Germinal center (tissue), 1 donor: ENCODE measurements at regions not wholly inside any gene's neighbourhood (a gene's known extent, or its start where the extent isn't known, plus 50 kb on each side); places are given as distances from the start of the nearest gene placed in this dataset.

ENCODE experiments used
- DNase-seq: peaks from one replicate; pipeline ENCODE4 v3.0.0; 2012; ENCODE audit warnings: mixed read lengths, low spot score

DNA sequence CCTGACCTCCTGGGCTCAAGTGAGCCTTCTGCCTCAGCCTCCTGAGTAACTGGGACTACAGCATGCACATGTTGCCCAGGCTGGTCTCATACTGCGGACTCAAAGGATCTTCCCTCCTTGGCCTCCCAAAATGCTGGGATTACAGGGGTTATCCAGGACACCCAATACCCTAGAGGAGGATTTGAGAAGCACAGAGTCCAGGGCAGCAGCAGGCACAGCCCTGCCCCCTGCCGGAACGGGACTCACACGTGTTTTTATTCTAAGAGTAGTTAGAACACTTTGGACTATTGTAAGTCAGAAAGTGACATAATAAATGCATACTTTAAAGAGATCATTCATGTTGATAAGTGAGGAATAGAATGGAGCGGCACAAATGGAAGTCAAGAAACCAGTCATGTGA, 80.2 kb downstream of the C6orf118 start:
- DNase-seq = no peak

GRCh38 chr6:165227644-165228329, 81.6 kb downstream of the C6orf118 start:
- no peak for DNase-seq

DNA sequence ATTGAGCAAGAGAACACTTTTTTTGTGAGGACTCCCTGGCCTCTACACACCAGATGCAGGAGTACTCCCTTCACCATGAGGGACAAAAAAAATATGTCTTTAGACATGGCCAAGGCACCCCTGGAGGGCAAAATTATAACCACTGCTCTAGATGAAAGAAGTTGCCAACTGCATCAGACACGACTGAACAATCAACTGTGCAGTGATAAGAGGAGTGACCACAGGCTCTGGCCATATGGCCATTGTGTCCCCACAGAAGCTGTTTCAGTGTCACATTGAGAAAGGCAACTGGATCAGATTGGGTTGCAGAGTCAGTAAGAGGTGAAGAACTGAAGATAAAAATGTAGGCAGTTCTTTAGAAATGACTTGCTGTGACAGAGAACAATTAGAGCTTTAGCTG, 85.7 kb downstream of the C6orf118 start:
- DNase-seq = no peak

DNA sequence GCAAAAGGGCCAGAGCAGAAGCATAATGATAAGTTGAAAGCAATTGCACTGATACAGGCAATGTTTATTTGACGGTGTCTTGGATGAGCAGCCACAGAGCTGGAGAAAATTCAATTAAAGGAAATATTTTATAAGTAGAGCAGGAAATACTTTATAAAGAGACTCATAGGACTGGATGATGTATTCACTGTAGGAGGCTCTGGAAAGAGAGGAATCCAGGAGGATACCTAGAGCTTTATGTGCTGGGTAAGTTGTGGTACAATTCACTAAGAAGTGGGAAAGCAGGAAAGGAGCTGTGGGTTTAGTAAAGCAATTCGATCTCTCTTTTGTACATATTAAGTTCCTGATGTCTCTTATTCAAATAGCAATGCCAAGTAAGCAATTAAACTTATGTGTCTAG, 86.3 kb downstream of the C6orf118 start:
- no peak for DNase-seq

GRCh38 chr6:165222315-165223025, 86.9 kb downstream of the C6orf118 start:
- no peak for DNase-seq

DNA sequence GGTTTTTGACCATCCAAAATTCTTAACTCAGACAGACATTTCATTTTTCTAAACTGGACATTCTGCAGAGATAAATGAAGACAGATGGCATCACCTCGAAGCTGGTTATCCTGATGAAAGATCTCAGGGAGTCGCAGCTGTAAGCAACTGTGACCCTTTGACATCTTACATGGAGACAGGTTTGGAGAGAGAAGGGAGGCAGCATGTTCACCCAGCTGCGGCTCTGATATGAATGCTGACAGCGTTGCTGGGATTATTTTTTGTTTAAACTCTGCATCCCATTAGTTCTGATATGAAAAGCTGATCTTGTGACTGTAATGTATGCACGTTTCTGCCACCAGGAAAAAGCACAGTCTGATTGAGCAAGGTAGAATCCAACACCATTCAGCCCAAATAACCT, 89.4 kb downstream of the C6orf118 start:
- no peak for DNase-seq

DNA sequence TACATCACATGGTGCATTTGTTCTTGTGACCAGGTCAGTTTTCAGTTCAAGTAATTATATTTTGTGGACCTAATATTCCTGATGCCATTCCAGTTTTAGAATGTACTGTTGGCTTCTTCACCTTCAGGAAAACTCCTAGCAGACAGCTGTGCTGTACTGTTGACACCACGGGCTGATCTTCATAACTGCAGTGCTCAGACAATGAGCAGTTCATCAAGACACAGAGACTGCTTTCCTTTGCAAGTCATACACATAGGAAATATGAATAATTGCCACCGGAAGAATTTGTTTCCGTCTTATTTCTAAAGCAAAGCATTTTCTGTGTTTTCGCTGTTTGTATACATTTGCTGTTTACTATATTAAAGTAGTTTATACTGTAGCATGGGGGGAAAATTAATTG, 89.8 kb downstream of the C6orf118 start:
- DNase-seq = no peak

DNA sequence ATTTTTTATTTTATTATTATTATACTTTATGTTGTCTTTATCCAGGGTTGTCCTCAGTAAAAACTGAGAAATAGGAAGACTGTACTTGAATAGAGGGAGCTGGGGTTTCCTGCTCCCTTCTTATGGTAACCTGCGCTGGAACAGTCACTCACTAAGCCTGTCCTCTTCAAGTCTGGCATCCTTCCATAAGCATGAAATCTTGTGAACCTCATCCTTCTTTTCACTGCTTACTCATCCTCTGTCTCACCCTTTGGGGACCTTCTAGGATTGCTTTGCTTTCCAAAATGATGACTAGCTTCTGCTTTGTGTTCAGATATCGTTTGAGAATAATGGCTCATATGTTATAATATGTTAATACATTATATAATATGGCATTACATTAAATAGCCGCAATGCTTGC, 90.6 kb downstream of the C6orf118 start:
- no peak for DNase-seq

- DNase-seq = no peak
Observed at GRCh38 chr6:165206798-165207197, 102.6 kb downstream of the C6orf118 start.

GRCh38 chr6:165205632-165206031, 103.8 kb downstream of the C6orf118 start:
- no peak for DNase-seq

- no peak for DNase-seq
Observed at GRCh38 chr6:165204807-165205545, 104.4 kb downstream of the C6orf118 start.

DNA sequence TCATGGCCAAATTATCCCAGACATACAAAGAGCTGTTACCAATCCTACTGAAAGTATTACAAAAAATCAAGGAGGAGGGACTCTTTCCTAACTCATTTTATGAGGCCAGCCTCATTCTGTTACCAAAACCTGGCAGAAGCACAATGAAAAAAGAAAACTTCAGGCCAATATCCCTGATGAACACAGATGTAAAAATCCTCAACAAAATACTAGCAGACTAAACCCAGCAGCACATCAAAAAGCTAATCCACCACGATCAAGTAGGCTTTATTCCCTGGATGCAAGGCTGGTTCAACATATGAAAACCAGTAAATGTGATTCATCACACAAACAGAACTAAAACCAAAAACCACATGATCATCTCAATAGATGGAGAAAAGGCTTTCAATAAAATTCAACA, 109.2 kb downstream of the C6orf118 start:
- DNase-seq = no peak

DNA sequence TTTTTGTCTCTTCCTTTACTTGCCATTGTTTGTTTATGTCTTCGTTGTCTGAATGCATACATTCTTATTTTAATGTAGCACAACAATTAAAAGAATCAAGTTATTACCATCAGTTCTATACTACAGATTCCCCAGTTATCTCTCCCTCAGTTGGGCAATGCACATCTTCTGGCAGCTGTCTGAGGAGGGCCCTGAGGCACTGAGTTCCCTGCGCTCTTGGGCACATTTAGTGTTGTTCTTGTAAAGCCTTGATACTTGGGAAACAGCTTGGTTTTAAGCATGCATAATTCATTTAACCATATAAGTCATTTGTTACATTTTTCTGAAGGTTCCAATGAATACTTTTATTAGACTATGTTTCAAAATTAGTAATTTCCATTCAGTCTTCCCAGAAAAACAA, 117.9 kb downstream of the C6orf118 start:
- no peak for DNase-seq

GRCh38 chr6:165186441-165187205, 122.8 kb downstream of the C6orf118 start:
- DNase-seq = no peak

DNA sequence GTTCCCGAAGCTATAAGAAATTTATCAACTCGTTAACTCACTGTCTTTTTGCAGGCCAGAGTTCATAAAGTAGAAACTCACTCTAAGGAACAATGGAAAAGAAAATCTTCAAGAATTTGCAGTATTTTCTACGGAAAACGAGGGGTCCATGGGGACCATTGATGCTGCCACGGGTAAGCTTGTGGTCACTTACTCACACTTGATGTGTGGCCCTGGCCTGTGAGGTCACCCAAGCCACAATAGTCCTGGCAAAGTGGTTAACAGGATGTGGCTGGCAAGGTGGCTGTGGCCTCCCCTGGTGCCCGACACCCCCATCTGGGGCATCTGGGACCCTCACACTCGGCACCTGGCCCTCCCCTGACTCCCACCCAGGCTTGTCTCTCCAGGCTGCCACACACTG, 123.4 kb downstream of the C6orf118 start:
- no peak for DNase-seq

GRCh38 chr6:165184192-165184979, 125.0 kb downstream of the C6orf118 start:
- DNase-seq = no peak

DNA sequence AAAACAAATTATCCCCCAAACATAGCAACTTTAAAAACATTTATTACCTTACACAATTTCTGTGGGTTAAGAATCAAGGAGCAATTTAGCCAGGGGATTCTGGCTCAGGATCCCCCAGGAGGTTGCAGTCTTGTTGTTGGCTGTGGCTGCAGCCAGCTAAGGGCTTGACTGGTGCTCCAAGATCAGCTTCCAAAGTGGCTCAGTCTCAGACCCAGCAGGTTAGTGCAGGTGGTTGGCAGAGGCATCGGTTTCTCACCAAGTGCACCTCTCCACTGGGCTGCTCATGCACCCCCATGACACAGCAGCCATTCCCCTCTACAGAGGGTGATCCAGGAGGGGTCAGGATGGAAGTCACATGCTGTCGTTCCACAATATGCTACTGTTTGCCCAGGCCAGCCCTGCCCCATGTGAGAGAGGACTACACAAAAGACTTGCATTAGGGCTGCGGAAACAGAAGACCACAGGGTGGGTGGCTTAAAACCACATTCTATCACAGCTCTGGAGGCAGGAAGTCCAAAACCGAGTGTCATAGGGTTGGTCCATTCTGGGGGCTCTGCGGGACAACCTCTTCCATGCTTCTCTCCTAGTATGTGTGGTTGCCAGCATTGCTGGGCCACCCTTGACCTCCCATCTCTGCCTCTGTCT, 125.8 kb downstream of the C6orf118 start:
- no peak for DNase-seq

GRCh38 chr6:165183071-165183470, 126.3 kb downstream of the C6orf118 start:
- DNase-seq = no peak

- DNase-seq = no peak
Observed at GRCh38 chr6:165181951-165182414, 127.4 kb downstream of the C6orf118 start.

DNA sequence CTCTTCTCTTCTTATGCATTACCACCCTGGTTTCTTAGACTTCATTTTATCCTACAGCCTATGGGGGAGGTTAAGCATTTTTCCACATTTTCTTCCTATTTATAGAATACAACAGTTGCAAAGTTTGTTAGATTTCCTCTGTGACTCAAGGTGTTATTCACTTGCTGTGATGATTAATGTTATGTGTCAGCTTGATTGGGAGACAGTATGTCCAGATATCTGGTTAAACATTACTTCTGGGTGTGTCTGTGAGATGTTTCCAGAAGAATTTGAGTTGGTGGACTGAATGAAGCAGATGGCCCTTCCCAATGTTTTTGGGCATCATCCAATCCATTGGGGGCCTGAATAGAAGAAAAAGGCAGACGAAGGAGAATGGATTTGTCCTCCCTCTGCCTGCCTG, 131.3 kb downstream of the C6orf118 start:
- DNase-seq = no peak

GRCh38 chr6:165173484-165173883, 135.9 kb downstream of the C6orf118 start:
- DNase-seq = no peak
